Sigmoid colon (tissue), 6 donors: ENCODE measurements at regions not wholly inside any gene's neighbourhood (a gene's known extent, or its start where the extent isn't known, plus 50 kb on each side); places are given as distances from the start of the nearest gene placed in this dataset.
"Not testable (repeated sequence)": the region's sequence is repeated elsewhere in the genome, so short reads cannot be mapped to it uniquely, and the experiment has no call there.

ENCODE experiments used
- DNase-seq: peaks from one replicate; pipeline ENCODE4 v3.0.0-alpha.2; 2019
- H3K27ac ChIP-seq, 4 donors: fragments of 200-600 bp; sonication (generic); one replicate each; pipeline ENCODE4 v1.5.1; 2016 to 2019; ENCODE audit warnings: mild to moderate bottlenecking in 1 of 4
- H3K27me3 ChIP-seq, 3 donors: fragments of 200-600 bp; sonication (generic); one replicate each; pipeline ENCODE4 v1.5.1; 2019; ENCODE audit warnings: mild to moderate bottlenecking in 1 of 3
- H3K36me3 ChIP-seq, 4 donors: fragments of 200-600 bp; sonication (generic); one replicate each; pipeline ENCODE4 v1.5.1; 2016 to 2019
- H3K4me1 ChIP-seq, 4 donors: fragments of 200-600 bp; sonication (generic); one replicate each; pipeline ENCODE4 v1.5.1; 2017 to 2019
- H3K4me3 ChIP-seq, 4 donors: fragments of 200-600 bp; sonication (generic); one replicate each; pipeline ENCODE4 v1.5.1; 2017 to 2019; ENCODE audit warnings: mild to moderate bottlenecking in 2 of 4, moderate library complexity in 1 of 4
- H3K9me3 ChIP-seq, 4 donors: fragments of 200-600 bp in 3 of 4; sonication (generic) in 3 of 4; one replicate each; pipeline versions ENCODE4 v1.5.1 to v1.6.1; 2013 to 2019
- CTCF ChIP-seq, 4 experiments: fragments of 450-650 bp in 3 of 4; fragments of 200-600 bp in 1 of 4; IDR thresholded peaks; one replicate each; pipeline ENCODE4 v1.5.1; 2016 to 2019; ENCODE audit warnings: antibody characterized with exemption in 4 of 4, mild to moderate bottlenecking in 3 of 4, moderate library complexity in 2 of 4
- EP300 ChIP-seq, 4 donors: sonication (generic); formaldehyde crosslinking; IDR thresholded peaks; one replicate each; pipeline ENCODE4 v1.6.1; 2017; ENCODE audit warnings: antibody characterized with exemption in 4 of 4
- POLR2A ChIP-seq, 2 donors: fragments of 450-650 bp; IDR thresholded peaks; one replicate each; pipeline ENCODE4 v1.6.1; 2016; ENCODE audit warnings: antibody characterized with exemption in 2 of 2, mild to moderate bottlenecking in 2 of 2, moderate library complexity in 2 of 2
- POLR2AphosphoS5 ChIP-seq, 4 donors: sonication (generic); formaldehyde crosslinking; IDR thresholded peaks; one replicate each; pipeline ENCODE4 v1.6.1; 2017; ENCODE audit warnings: antibody characterized with exemption in 4 of 4
- WGBS, 2 donors: extraction: QIAGEN DNeasy Blood & Tissue Kit; methylation state at CpG; one replicate each; pipeline ENCODE4 v1.1.7; 2013; 5-methylcytosine and 5-hydroxymethylcytosine counted together
- intact Hi-C: fragments of 100-400 bp; cut with DNase I; formaldehyde crosslinking; loops from one replicate; pipeline ENCODE4 v1.15.1; 2023
- donor health status: healthy with polysubstance abuse.
- donor health status: healthy.

- Histone ChIP-seq H3K4me3 (no peak overlapping the region), H3K36me3 (no peaks in the 10 kb centered on the region), H3K4me1 (no peaks in the 10 kb centered on the region), H3K9me3 (no peaks in the 10 kb centered on the region), H3K27ac (no peak overlapping the region), H3K27me3 (no peaks in the 10 kb centered on the region)
- intact Hi-C loops = no loop called here
- 65 to 85% methylated on average over 12 of the region's 12 CpGs for WGBS, 2 donors
- TF ChIP-seq EP300 (IDR thresholded peaks at IDR 0.05) (no peak), POLR2A (IDR thresholded peaks at IDR 0.05) (no peak)
- DNase-seq = no peak
These were observed 197.1 kb downstream of the CTTN start for GRCh38 chr11:70595452-70595851.

- Histone ChIP-seq H3K36me3 (no peaks in the 10 kb centered on the region), H3K27me3 (no peaks in the 10 kb centered on the region), H3K27ac (no peak overlapping the region), H3K4me1 (no peaks in the 10 kb centered on the region), H3K4me3 (no peak overlapping the region), H3K9me3 (no peaks in the 10 kb centered on the region)
- DNase-seq = no peak
- TF ChIP-seq CTCF (IDR thresholded peaks at IDR 0.05) = no peak
- TF ChIP-seq POLR2A (IDR thresholded peaks at IDR 0.05) = no peak
- no peak for TF ChIP-seq POLR2AphosphoS5 (IDR thresholded peaks at IDR 0.05)
- no peak for TF ChIP-seq EP300 (IDR thresholded peaks at IDR 0.05)
- intact Hi-C loops = no loop called here
- 88 to 90% methylated on average over 9 of the region's 9 CpGs for WGBS, 2 donors
These were observed 197.8 kb downstream of the CTTN start for GRCh38 chr11:70596091-70596490.

DNA sequence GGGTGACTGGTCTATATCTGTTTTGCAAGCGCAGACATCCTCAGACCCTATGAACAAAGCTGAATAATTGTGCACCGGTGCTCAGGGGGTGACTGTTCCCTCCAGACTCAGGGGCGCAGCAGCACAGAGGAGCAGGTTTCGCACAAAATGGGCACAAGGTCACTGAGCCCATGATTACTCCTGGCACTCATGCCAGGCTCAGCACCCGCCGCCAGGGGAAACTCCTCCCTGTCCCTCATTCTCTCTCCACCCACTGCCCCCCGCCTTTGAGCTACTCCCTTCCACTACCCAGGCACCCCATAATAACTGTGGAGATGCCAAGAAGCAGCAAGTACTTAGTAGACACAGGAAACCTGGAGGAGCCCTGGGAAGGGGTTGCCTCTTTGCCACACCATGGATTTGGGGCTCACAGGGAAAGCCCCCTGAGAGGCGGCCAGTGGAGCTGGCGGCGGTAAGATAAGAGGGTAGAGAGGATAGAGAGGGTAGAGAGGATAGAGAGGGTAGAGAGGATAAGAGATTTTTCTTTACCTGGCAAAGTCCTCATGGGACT is 198.8 kb downstream of the CTTN start:
- no peak overlapping the region for H3K4me3 ChIP-seq
- TF ChIP-seq EP300 (IDR thresholded peaks at IDR 0.05) (no peak), POLR2AphosphoS5 (IDR thresholded peaks at IDR 0.05) (no peak), POLR2A (IDR thresholded peaks at IDR 0.05) (no peak), CTCF (IDR thresholded peaks at IDR 0.05) (no peak)
- H3K27me3 ChIP-seq = no peaks in the 10 kb centered on the region
- intact Hi-C loops = no loop called here
- no peaks in the 10 kb centered on the region for H3K9me3 ChIP-seq
- no peaks in the 10 kb centered on the region for H3K36me3 ChIP-seq
- H3K4me1 ChIP-seq = no peaks in the 10 kb centered on the region
- H3K27ac ChIP-seq = no peak overlapping the region
- no peak for DNase-seq
- 92 to 94% methylated on average over 10 of the region's 10 CpGs for WGBS, 2 donors

- Histone ChIP-seq H3K9me3 (no peaks in the 10 kb centered on the region), H3K36me3 (no peaks in the 10 kb centered on the region), H3K4me3 (no peak overlapping the region), H3K4me1 (no peaks in the 10 kb centered on the region), H3K27ac (no peak overlapping the region), H3K27me3 (no peaks in the 10 kb centered on the region)
- 87 to 89% methylated on average over 20 of the region's 20 CpGs for WGBS, 2 donors
- TF ChIP-seq POLR2A (IDR thresholded peaks at IDR 0.05) (no peak), POLR2AphosphoS5 (IDR thresholded peaks at IDR 0.05) (no peak), EP300 (IDR thresholded peaks at IDR 0.05) (no peak), CTCF (IDR thresholded peaks at IDR 0.05) (no peak)
- intact Hi-C loops = no loop called here
- DNase-seq = no peak
These were observed 199.7 kb downstream of the CTTN start for GRCh38 chr11:70597751-70598625.

DNA sequence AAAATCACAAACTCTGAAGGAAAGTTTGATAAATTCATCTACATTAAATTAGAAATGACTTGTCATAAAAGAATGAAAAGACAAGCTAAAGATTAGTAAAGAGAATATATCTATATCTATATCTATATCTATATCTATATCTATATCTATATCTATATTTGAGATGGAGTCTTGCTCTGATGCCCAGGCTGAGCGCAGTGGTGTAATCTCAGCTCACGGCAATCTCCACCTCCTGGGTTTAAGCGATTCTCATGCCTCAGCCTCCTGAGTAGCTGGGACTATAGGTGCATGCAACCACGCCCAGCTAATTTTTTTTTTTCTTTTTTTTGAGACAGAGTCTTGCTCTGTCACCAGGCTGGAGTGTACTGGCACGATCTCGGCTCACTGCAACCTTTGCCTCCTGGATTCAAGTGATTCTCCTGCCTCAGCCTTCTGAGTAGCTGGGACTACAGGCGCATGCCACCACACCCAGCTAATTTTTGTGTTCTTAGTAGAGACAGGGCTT is 202.6 kb downstream of the CTTN start:
- H3K36me3 ChIP-seq, intact Hi-C loops, H3K4me1 ChIP-seq, H3K9me3 ChIP-seq, H3K4me3 ChIP-seq, DNase-seq, H3K27ac ChIP-seq, H3K27me3 ChIP-seq: not testable (repeated sequence)
- WGBS, 2 donors = 38 to 81% methylated on average over 7 of the region's 7 CpGs
